HFFc6 (cell line): ENCODE measurements at regions not wholly inside any gene's neighbourhood (a gene's known extent, or its start where the extent isn't known, plus 50 kb on each side); places are given as distances from the start of the nearest gene placed in this dataset.

ENCODE experiments used
- DNase-seq: peaks from one replicate; pipeline ENCODE4 v3.0.0-alpha.2; 2018
- H3K27ac Mint-ChIP-seq: 2 replicates; pipeline ENCODE4 v1.8.0; 2020; ENCODE audit warnings: mild to moderate bottlenecking, mixed read lengths
- H3K27me3 Mint-ChIP-seq: 2 replicates; pipeline ENCODE4 v1.8.0; 2021; ENCODE audit warnings: mild to moderate bottlenecking, moderate library complexity, mixed read lengths; ENCODE audit not compliant: insufficient read depth
- H3K36me3 Mint-ChIP-seq: 2 replicates; pipeline ENCODE4 v1.8.0; 2021; ENCODE audit warnings: low read depth, mixed read lengths
- H3K4me1 Mint-ChIP-seq: 2 replicates; pipeline ENCODE4 v1.8.0; 2020; ENCODE audit warnings: low read depth, mixed read lengths
- H3K4me3 Mint-ChIP-seq: 2 replicates; pipeline ENCODE4 v1.8.0; 2020; ENCODE audit warnings: mild to moderate bottlenecking, moderate library complexity, mixed read lengths
- H3K9me3 Mint-ChIP-seq: 2 replicates; pipeline ENCODE4 v1.8.0; 2020; ENCODE audit warnings: mild to moderate bottlenecking, mixed read lengths
- CTCF ChIP-seq: fragments of 200-600 bp; sonication (generic); IDR thresholded peaks from 2 replicates; pipeline ENCODE4 v1.5.0; 2021; ENCODE audit warnings: antibody characterized with exemption, mild to moderate bottlenecking

GRCh38 chr3:127448161-127448561 lies 142.4 kb downstream of the TPRA1 start:
- Mint-ChIP-seq H3K4me1 (no peaks in the 10 kb centered on the region), H3K4me3 (no peak overlapping the region), H3K27ac (no peak overlapping the region), H3K36me3 (no peaks in the 10 kb centered on the region), H3K9me3 (no peaks in the 10 kb centered on the region), H3K27me3 (peaks cover 49% of the 10 kb centered on the region)
- no peak; the same call in 1 of the 2 replicates for TF ChIP-seq CTCF
- no peak for DNase-seq

- H3K4me1 Mint-ChIP-seq: no peaks in the 10 kb centered on the region
- H3K27me3 Mint-ChIP-seq: peaks cover 48% of the 10 kb centered on the region
- H3K9me3 Mint-ChIP-seq: no peaks in the 10 kb centered on the region
- H3K4me3 Mint-ChIP-seq: no peak overlapping the region
- DNase-seq: no peak
- no peak for TF ChIP-seq CTCF
- H3K27ac Mint-ChIP-seq: no peak overlapping the region
- H3K36me3 Mint-ChIP-seq: no peaks in the 10 kb centered on the region
Measured at GRCh38 chr3:127446756-127447155, 143.8 kb downstream of the TPRA1 start.

GRCh38 chr3:127445581-127446343 lies 144.8 kb downstream of the TPRA1 start:
- peaks cover 52% of the 10 kb centered on the region for H3K27me3 Mint-ChIP-seq
- no peak for DNase-seq
- H3K27ac Mint-ChIP-seq: no peak overlapping the region
- no peaks in the 10 kb centered on the region for H3K9me3 Mint-ChIP-seq
- no peak for TF ChIP-seq CTCF
- no peak overlapping the region for H3K4me3 Mint-ChIP-seq
- H3K36me3 Mint-ChIP-seq: no peaks in the 10 kb centered on the region
- no peaks in the 10 kb centered on the region for H3K4me1 Mint-ChIP-seq

- H3K36me3 Mint-ChIP-seq: no peaks in the 10 kb centered on the region
- H3K27ac Mint-ChIP-seq: no peak overlapping the region
- peaks cover 49% of the 10 kb centered on the region for H3K27me3 Mint-ChIP-seq
- no peak for DNase-seq
- H3K4me1 Mint-ChIP-seq: no peaks in the 10 kb centered on the region
- TF ChIP-seq CTCF: no peak
- H3K4me3 Mint-ChIP-seq: no peak overlapping the region
- H3K9me3 Mint-ChIP-seq: no peaks in the 10 kb centered on the region
Measured at GRCh38 chr3:127444761-127445160, 145.8 kb downstream of the TPRA1 start.

GRCh38 chr3:127443581-127444375 lies 146.8 kb downstream of the TPRA1 start:
- Mint-ChIP-seq H3K36me3 (no peaks in the 10 kb centered on the region), H3K4me3 (no peak overlapping the region), H3K27me3 (peaks cover 46% of the 10 kb centered on the region), H3K4me1 (no peaks in the 10 kb centered on the region), H3K27ac (no peak overlapping the region), H3K9me3 (no peaks in the 10 kb centered on the region)
- TF ChIP-seq CTCF: no peak
- DNase-seq: no peak
